Left ventricle myocardium superior (tissue), 1 donor: ENCODE measurements at regions not wholly inside any gene's neighbourhood (a gene's known extent, or its start where the extent isn't known, plus 50 kb on each side); places are given as distances from the start of the nearest gene placed in this dataset.

Experiments
- ATAC-seq: fragments of 200-7000 bp; cut with Tn5 transposase; one replicate; pipeline ENCODE4 v1.9.1; 2020; ENCODE audit warnings: mild to moderate bottlenecking, moderate library complexity
- DNase-seq: peaks from one replicate; pipeline ENCODE4 v3.0.0-alpha.2; 2020
- intact Hi-C: fragments of 100-400 bp; cut with micrococcal nuclease; formaldehyde crosslinking; loops from one replicate; pipeline ENCODE4 v1.11.0; 2022
- donor health status: DM: no; HTN: yes; CAD: no; lungs with severe emphysema.

- no peak for DNase-seq
- no peak for ATAC-seq
- intact Hi-C loops, result no loop called here
These were observed 1116.2 kb downstream of the OLFM4 start for GRCh38 chr13:54144828-54145227.

- no peak for DNase-seq
- intact Hi-C loops, result no loop called here
- ATAC-seq, result no peak
These were observed 1122.2 kb downstream of the OLFM4 start for GRCh38 chr13:54150851-54151250.

- no peak for ATAC-seq
- intact Hi-C loops, result no loop called here
- no peak for DNase-seq
These were observed 1133.5 kb downstream of the OLFM4 start for GRCh38 chr13:54162069-54162468.

GRCh38 chr13:54165581-54166215 is 1137.1 kb downstream of the OLFM4 start:
- ATAC-seq (no peak), DNase-seq (no peak)
- intact Hi-C loops, result no loop called here

GRCh38 chr13:54173996-54174395 is 1145.4 kb downstream of the OLFM4 start:
- ATAC-seq (no peak), DNase-seq (no peak)
- intact Hi-C loops, result no loop called here

GRCh38 chr13:54175466-54175865 is 1146.9 kb downstream of the OLFM4 start:
- intact Hi-C loops, result no loop called here
- no peak for ATAC-seq
- no peak for DNase-seq

- no peak for DNase-seq
- intact Hi-C loops, result no loop called here
- ATAC-seq, result no peak
These were observed 1148.9 kb downstream of the OLFM4 start for GRCh38 chr13:54177466-54177865.

GRCh38 chr13:54183166-54183565 is 1154.6 kb downstream of the OLFM4 start:
- DNase-seq (no peak), ATAC-seq (no peak)
- intact Hi-C loops, result no loop called here

GRCh38 chr13:54183728-54184127 is 1155.1 kb downstream of the OLFM4 start:
- no peak for DNase-seq
- intact Hi-C loops, result no loop called here
- ATAC-seq, result no peak

- intact Hi-C loops, result no loop called here
- ATAC-seq (no peak), DNase-seq (no peak)
These were observed 1156.0 kb downstream of the OLFM4 start for GRCh38 chr13:54184576-54184975.

- intact Hi-C loops, result no loop called here
- ATAC-seq (no peak), DNase-seq (no peak)
These were observed 1156.5 kb downstream of the OLFM4 start for GRCh38 chr13:54185101-54185500.

GRCh38 chr13:54185785-54186184 is 1157.2 kb downstream of the OLFM4 start:
- DNase-seq, result no peak
- intact Hi-C loops, result no loop called here
- no peak for ATAC-seq

GRCh38 chr13:54187461-54187860 is 1158.8 kb downstream of the OLFM4 start:
- no peak for DNase-seq
- ATAC-seq, result no peak
- intact Hi-C loops, result no loop called here

GRCh38 chr13:54194233-54195024 is 1165.8 kb downstream of the OLFM4 start:
- no peak for DNase-seq
- intact Hi-C loops, result no loop called here
- ATAC-seq, result no peak

- intact Hi-C loops, result no loop called here
- no peak for ATAC-seq
- no peak for DNase-seq
These were observed 1168.1 kb downstream of the OLFM4 start for GRCh38 chr13:54196684-54197083.

- intact Hi-C loops, result no loop called here
- DNase-seq (no peak), ATAC-seq (no peak)
These were observed 1170.3 kb downstream of the OLFM4 start for GRCh38 chr13:54198911-54199310.

GRCh38 chr13:54206626-54207025 is 1178.0 kb downstream of the OLFM4 start:
- no peak for DNase-seq
- no peak for ATAC-seq
- intact Hi-C loops, result no loop called here

GRCh38 chr13:54210397-54211049 is 1181.9 kb downstream of the OLFM4 start:
- ATAC-seq (no peak), DNase-seq (no peak)
- intact Hi-C loops, result no loop called here

GRCh38 chr13:54216221-54216620 is 1187.6 kb downstream of the OLFM4 start:
- intact Hi-C loops, result no loop called here
- DNase-seq (no peak), ATAC-seq (no peak)

- no peak for ATAC-seq
- DNase-seq, result no peak
- intact Hi-C loops, result no loop called here
These were observed 1198.3 kb downstream of the OLFM4 start for GRCh38 chr13:54226876-54227275.

- intact Hi-C loops, result no loop called here
- ATAC-seq (no peak), DNase-seq (no peak)
These were observed 1204.1 kb downstream of the OLFM4 start for GRCh38 chr13:54232700-54233099.
